ENCODE measurements at regions not wholly inside any gene's neighbourhood (a gene's known extent, or its start where the extent isn't known, plus 50 kb on each side); places are given as distances from the start of the nearest gene placed in this dataset.

DNA sequence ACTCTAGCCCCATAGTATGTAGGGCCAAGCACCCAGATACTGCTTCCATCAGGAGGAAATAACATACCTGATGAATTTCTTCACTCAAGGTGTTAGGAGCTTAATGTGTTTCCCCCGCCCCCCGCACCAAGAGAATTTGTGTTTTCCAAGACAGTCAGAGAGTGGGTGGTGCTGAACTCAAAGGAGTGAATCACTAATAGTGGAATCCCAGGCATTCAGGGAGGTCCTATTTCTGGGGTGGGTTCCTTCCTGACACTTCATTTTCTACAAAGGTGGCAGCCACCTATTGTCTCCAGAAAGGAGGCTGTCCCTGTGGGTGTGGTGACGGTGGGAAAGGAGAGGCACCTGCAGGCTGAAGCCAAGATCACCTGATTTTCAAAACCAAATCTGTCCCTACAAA lies 50.8 kb upstream of the ELF5 start:
- no peaks in the 10 kb centered on the region for H3K4me1 ChIP-seq
- no peaks in the 10 kb centered on the region for H3K36me3 ChIP-seq
- no peak for DNase-seq
- TF ChIP-seq POLR2A (IDR thresholded peaks at IDR 0.05): no peak
- TF ChIP-seq, protein P1, sequence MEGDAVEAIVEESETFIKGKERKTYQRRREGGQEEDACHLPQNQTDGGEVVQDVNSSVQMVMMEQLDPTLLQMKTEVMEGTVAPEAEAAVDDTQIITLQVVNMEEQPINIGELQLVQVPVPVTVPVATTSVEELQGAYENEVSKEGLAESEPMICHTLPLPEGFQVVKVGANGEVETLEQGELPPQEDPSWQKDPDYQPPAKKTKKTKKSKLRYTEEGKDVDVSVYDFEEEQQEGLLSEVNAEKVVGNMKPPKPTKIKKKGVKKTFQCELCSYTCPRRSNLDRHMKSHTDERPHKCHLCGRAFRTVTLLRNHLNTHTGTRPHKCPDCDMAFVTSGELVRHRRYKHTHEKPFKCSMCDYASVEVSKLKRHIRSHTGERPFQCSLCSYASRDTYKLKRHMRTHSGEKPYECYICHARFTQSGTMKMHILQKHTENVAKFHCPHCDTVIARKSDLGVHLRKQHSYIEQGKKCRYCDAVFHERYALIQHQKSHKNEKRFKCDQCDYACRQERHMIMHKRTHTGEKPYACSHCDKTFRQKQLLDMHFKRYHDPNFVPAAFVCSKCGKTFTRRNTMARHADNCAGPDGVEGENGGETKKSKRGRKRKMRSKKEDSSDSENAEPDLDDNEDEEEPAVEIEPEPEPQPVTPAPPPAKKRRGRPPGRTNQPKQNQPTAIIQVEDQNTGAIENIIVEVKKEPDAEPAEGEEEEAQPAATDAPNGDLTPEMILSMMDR (IDR thresholded peaks at IDR 0.05): no peak
- no peak overlapping the region for H3K27ac ChIP-seq
- H3K9me3 ChIP-seq: no peaks in the 10 kb centered on the region
- H3K27me3 ChIP-seq: no peaks in the 10 kb centered on the region
- no peak overlapping the region for H3K4me3 ChIP-seq

DNA sequence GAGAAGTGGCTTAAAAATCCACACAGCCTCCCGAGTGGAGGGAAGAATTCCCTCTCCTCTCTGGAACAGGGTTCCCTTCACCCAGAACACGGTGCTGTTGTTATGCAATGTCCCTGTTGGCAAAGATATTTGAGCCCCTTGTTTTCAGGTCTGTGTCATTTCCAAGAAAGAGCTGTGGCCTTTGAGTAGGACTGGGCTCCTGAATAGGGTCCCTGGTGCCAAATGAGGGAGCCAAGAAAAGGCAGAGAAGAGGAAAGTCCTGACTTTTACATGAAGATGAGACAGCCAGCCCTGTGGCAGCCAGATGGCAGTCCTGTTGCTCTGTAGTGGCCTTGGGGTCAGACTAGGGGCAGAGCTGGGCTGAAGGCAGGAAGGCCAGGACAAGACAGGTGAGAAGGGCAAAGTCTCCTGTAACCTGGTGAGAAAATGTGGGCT lies 51.2 kb upstream of the ELF5 start:
- no peaks in the 10 kb centered on the region for H3K36me3 ChIP-seq
- H3K27ac ChIP-seq: no peak overlapping the region
- DNase-seq: no peak
- no peak overlapping the region for H3K4me3 ChIP-seq
- no peak for TF ChIP-seq POLR2A (IDR thresholded peaks at IDR 0.05)
- TF ChIP-seq, protein P1 (IDR thresholded peaks at IDR 0.05): peak in 1 of 6 experiments; percentile 15
- no peaks in the 10 kb centered on the region for H3K27me3 ChIP-seq
- no peaks in the 10 kb centered on the region for H3K4me1 ChIP-seq
- no peaks in the 10 kb centered on the region for H3K9me3 ChIP-seq

DNA sequence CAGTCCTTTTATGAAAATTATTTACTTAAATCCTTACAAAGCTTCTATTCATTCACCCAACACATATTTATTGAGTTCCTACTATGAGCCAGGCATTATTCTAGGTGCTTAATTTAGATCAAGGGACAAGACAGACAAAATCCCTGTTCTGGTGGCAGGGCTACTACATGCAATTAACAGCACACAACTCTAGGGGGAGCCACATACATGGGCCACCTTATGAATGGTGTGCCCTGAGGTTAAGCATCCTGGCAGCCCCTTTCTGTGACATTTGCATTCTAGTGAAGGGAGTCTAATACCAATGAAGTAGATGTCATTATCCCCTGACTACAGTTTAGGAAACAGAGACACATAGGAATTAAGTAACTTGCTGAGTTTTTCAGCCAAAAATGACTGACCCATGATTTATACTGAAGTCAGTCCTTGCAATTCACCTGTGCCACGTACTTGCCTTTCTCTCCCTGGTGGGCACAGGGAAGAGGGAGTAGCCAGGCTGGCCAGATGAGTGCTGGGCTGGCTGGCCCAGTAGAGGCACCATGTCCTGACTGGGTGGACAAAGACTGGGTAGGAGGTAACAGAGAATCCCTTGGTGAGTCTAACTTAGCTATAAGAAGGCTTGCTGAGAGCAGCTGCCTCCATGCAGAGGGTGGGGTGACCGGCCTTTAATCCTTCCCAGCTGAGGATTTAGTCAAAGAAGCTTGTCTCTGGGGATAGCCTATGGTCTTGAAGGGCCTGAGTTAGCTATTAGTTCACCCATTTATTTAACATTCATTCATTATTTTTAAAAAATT lies 52.0 kb upstream of the ELF5 start:
- no peak overlapping the region for H3K27ac ChIP-seq
- TF ChIP-seq, protein P1 (IDR thresholded peaks at IDR 0.05): peak in 3 of 6 experiments; percentile 47 to 53 (median 47)
- no peak for TF ChIP-seq POLR2A (IDR thresholded peaks at IDR 0.05)
- no peak for DNase-seq

DNA sequence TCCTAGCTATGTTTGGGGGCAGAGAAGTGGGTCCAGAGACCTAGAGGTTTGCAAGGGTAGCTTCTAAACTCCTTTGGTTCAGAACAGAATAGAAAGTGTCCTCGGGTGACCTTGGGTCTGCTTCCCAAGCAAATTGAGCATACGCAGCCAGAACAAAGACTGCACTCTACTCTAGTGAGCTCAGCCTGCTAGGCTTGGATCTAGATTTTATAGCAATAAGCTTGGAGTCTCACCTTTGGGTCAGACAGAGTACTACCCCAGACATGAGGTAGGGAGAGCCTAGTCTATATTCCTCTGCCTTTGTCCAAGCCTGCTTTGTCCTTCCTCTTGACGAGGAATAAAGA lies 52.6 kb upstream of the ELF5 start:
- Histone ChIP-seq H3K4me1 (no peaks in the 10 kb centered on the region), H3K36me3 (no peaks in the 10 kb centered on the region), H3K9me3 (no peaks in the 10 kb centered on the region), H3K4me3 (no peak overlapping the region), H3K27ac (no peak overlapping the region), H3K27me3 (no peaks in the 10 kb centered on the region)
- DNase-seq: no peak
- TF ChIP-seq, protein P1 (IDR thresholded peaks at IDR 0.05): no peak
- no peak for TF ChIP-seq POLR2A (IDR thresholded peaks at IDR 0.05)

More for the DNA sequence above, 52.0 kb upstream of the ELF5 start:
- Histone ChIP-seq H3K36me3 (no peaks in the 10 kb centered on the region), H3K9me3 (no peaks in the 10 kb centered on the region), H3K4me3 (no peak overlapping the region), H3K27me3 (no peaks in the 10 kb centered on the region), H3K4me1 (no peaks in the 10 kb centered on the region)

DNA sequence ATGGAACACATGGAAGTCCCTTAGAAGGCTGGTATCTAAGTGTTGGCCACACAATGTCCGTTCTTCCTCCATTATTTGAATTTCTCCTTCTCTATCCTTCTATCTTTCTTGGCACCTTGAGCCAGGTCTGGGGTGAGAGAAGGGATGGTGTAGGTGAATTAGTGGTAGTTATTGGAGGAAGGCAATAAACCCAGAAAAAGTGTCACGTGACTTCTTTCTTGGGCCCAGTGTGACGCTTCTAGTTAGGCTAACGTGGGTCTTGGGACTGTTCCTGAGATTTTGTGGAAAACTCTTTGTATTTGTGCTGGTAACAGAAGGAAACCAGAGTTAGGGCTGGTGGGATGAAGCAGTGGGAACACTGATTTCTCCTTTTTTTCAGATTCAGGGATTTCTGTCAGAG lies 53.1 kb upstream of the ELF5 start:
- DNase-seq: no peak
- no peak for TF ChIP-seq POLR2A (IDR thresholded peaks at IDR 0.05)
- TF ChIP-seq, protein P1 (IDR thresholded peaks at IDR 0.05): no peak
- no peak overlapping the region for H3K27ac ChIP-seq
- no peaks in the 10 kb centered on the region for H3K36me3 ChIP-seq
- H3K4me1 ChIP-seq: no peaks in the 10 kb centered on the region
- no peaks in the 10 kb centered on the region for H3K27me3 ChIP-seq
- no peak overlapping the region for H3K4me3 ChIP-seq
- H3K9me3 ChIP-seq: no peaks in the 10 kb centered on the region
